K562 (cell line): ENCODE measurements at regions not wholly inside any gene's neighbourhood (a gene's known extent, or its start where the extent isn't known, plus 50 kb on each side); places are given as distances from the start of the nearest gene placed in this dataset.
A peak's percentile ranks its signal among the peaks of the same experiment; 100 is the strongest.

Source experiments
- ARID1B ChIP-seq: fragments of 450-650 bp; IDR thresholded peaks from 2 replicates; pipeline ENCODE4 v1.6.1; 2016; ENCODE audit warnings: antibody characterized with exemption, mild to moderate bottlenecking, inconsistent platforms
- CEBPB ChIP-seq: fragments of 450-650 bp; IDR thresholded peaks from 2 replicates; pipeline ENCODE4 v1.6.1; 2016; ENCODE audit warnings: missing genetic modification characterization, missing compliant biosample characterization
- FOXP1 ChIP-seq: sonication (generic); formaldehyde crosslinking; IDR thresholded peaks from 2 replicates; pipeline ENCODE4 v1.8.0; 2022; ENCODE audit warnings: mild to moderate bottlenecking, missing genetic modification reagents
- FOXP4 ChIP-seq: sonication (generic); formaldehyde crosslinking; IDR thresholded peaks from 2 replicates; pipeline ENCODE4 v1.8.0; 2022; ENCODE audit warnings: mild to moderate bottlenecking, missing genetic modification reagents, borderline replicate concordance
- HOXB6 ChIP-seq: fragments of 250-450 bp; sonication (Bioruptor Pico); IDR thresholded peaks from 2 replicates; pipeline ENCODE4 v1.5.1; 2022; ENCODE audit warnings: mild to moderate bottlenecking, borderline replicate concordance
- JUND ChIP-seq, 2 experiments: IDR thresholded peaks; 2 replicates in 1 of 2; 3 replicates in 1 of 2; pipeline ENCODE4 v1.6.1; 2011; ENCODE audit warnings: borderline replicate concordance in 2 of 2, low read depth in 2 of 2, low read length in 2 of 2, improper control_type of control experiment in 1 of 2, missing biosample characterization in 1 of 2, missing genetic modification characterization in 1 of 2, missing genetic modification reagents in 1 of 2
- KLF1 ChIP-seq: fragments of 450-650 bp; IDR thresholded peaks from 2 replicates; pipeline ENCODE4 v1.6.1; 2016; ENCODE audit warnings: missing genetic modification characterization, missing compliant biosample characterization
- MAFG ChIP-seq: fragments of 450-650 bp; conservative IDR thresholded peaks from 2 replicates; pipeline ENCODE4 v1.6.1; 2016; ENCODE audit warnings: missing genetic modification characterization, missing compliant biosample characterization
- PHB ChIP-seq: fragments of 250-450 bp; sonication (Bioruptor Pico); IDR thresholded peaks from 2 replicates; pipeline ENCODE4 v1.5.0; 2021
- PKNOX1 ChIP-seq: fragments of 450-650 bp; IDR thresholded peaks from 2 replicates; pipeline ENCODE4 v1.6.1; 2016
- ZBTB12 ChIP-seq: fragments of 250-450 bp; sonication (Bioruptor Pico); IDR thresholded peaks from 2 replicates; pipeline ENCODE4 v1.4.0; 2020
- ZHX1 ChIP-seq: fragments of 150-350 bp; conservative IDR thresholded peaks from 2 replicates; pipeline ENCODE4 v1.6.1; 2014; ENCODE audit warnings: low read length
- ZNF212 ChIP-seq: fragments of 450-650 bp; formaldehyde crosslinking; IDR thresholded peaks from 2 replicates; pipeline ENCODE4 v1.4.0; 2020; ENCODE audit warnings: mild to moderate bottlenecking
- ZNF277 ChIP-seq: fragments of 250-450 bp; sonication (Bioruptor Pico); IDR thresholded peaks from 2 replicates; pipeline ENCODE4 v1.8.0; 2022; ENCODE audit warnings: inconsistent platforms, mild to moderate bottlenecking, moderate library complexity, borderline replicate concordance
- ZNF316 ChIP-seq: fragments of 450-650 bp; IDR thresholded peaks from 2 replicates; pipeline ENCODE4 v1.6.1; 2016
- ZNF511 ChIP-seq: sonication (generic); formaldehyde crosslinking; IDR thresholded peaks from 2 replicates; pipeline ENCODE4 v1.8.0; 2022; ENCODE audit warnings: mild to moderate bottlenecking, missing genetic modification reagents
- ZNF589 ChIP-seq: fragments of 200-800 bp; sonication (Bioruptor generic); IDR thresholded peaks from 2 replicates; pipeline ENCODE4 v1.6.1; 2016; ENCODE audit warnings: low read depth, missing genetic modification characterization, missing compliant biosample characterization
- ZNF695 ChIP-seq: fragments of 450-650 bp; formaldehyde crosslinking; IDR thresholded peaks from 2 replicates; pipeline ENCODE4 v1.4.0; 2020; ENCODE audit warnings: mild to moderate bottlenecking, moderate library complexity
- ZNF696 ChIP-seq: fragments of 250-450 bp; sonication (Bioruptor Pico); conservative IDR thresholded peaks from 2 replicates; pipeline ENCODE4 v1.4.0; 2020; ENCODE audit warnings: mild to moderate bottlenecking, moderate library complexity

GRCh38 chr6:14638906-14639761 lies 521.6 kb downstream of the CD83 start (continued):
- no peak for TF ChIP-seq FOXP1
- TF ChIP-seq ZNF695: no peak
- no peak for TF ChIP-seq ZHX1
- no peak for TF ChIP-seq KLF1 (tag)
- no peak for TF ChIP-seq FOXP4 (CRISPR knock-in tag)
- TF ChIP-seq CEBPB (tag): no peak
- no peak for TF ChIP-seq ZNF316
- TF ChIP-seq PKNOX1: peak; percentile 85
- TF ChIP-seq ZNF589 (CRISPR knock-in tag): 0 out of 2 replicates have a peak, but pooled peaks have one; percentile 31
- no peak for TF ChIP-seq HOXB6 (CRISPR knock-in tag)
- 0 out of 2 replicates have a peak, but pooled peaks have one; percentile 9 for TF ChIP-seq ARID1B
- no peak for TF ChIP-seq JUND (IDR thresholded peaks at IDR 0.05; ENCODE audit: borderline replicate concordance, low read depth, low read length)
- TF ChIP-seq JUND (tag; IDR thresholded peaks at IDR 0.05; ENCODE audit: borderline replicate concordance, low read depth, low read length): peak; percentile 17; the same call in 1 of the 3 replicates
- no peak for TF ChIP-seq ZBTB12 (CRISPR knock-in tag)
- TF ChIP-seq ZNF696: no peak
- no peak for TF ChIP-seq ZNF212
- no peak for TF ChIP-seq MAFG
- no peak for TF ChIP-seq ZNF277 (CRISPR knock-in tag)
- TF ChIP-seq PHB (CRISPR knock-in tag): no peak
- TF ChIP-seq ZNF511 (CRISPR knock-in tag): no peak
